Stimulated activated naive B cell treated with anti-CD40 and anti-IgM and Interleukin-4, amounts not matched to agents 10 μg/mL and 1 μg/mL and 100 μg/mL, for 72 hours (primary cell): ENCODE measurements at regions not wholly inside any gene's neighbourhood (a gene's known extent, or its start where the extent isn't known, plus 50 kb on each side); places are given as distances from the start of the nearest gene placed in this dataset.
"Not testable (repeated sequence)": the region's sequence is repeated elsewhere in the genome, so short reads cannot be mapped to it uniquely, and the experiment has no call there.

Experiments
- ATAC-seq, 2 donors: fragments of 150-1000 bp; cut with Tn5 transposase; replicated peaks; 2 replicates each; pipeline ENCODE4 v1.10.0; 2021; ENCODE audit warnings: moderate library complexity in 1 of 2
- DNase-seq: peaks from one replicate; pipeline ENCODE4 v3.0.0; 2021
- H3K27ac Mint-ChIP-seq: one replicate; pipeline ENCODE4 v1.8.0; 2022; ENCODE audit warnings: mild to moderate bottlenecking, mixed read lengths
- H3K27me3 Mint-ChIP-seq, 2 donors: one replicate each; pipeline ENCODE4 v1.8.0; 2022; ENCODE audit warnings: mixed read lengths in 2 of 2
- H3K36me3 Mint-ChIP-seq, 2 donors: one replicate each; pipeline ENCODE4 v1.8.0; 2022; ENCODE audit warnings: mixed read lengths in 2 of 2, mild to moderate bottlenecking in 1 of 2
- H3K4me1 Mint-ChIP-seq, 2 donors: one replicate each; pipeline ENCODE4 v1.8.0; 2022; ENCODE audit warnings: mixed read lengths in 2 of 2, mild to moderate bottlenecking in 1 of 2
- H3K4me3 Mint-ChIP-seq, 2 donors: one replicate each; pipeline ENCODE4 v1.8.0; 2022; ENCODE audit warnings: mild to moderate bottlenecking in 2 of 2, mixed read lengths in 2 of 2, moderate library complexity in 1 of 2
- H3K9me3 Mint-ChIP-seq, 2 donors: one replicate each; pipeline ENCODE4 v1.8.0; 2022; ENCODE audit warnings: mixed read lengths in 2 of 2, mild to moderate bottlenecking in 1 of 2

- Mint-ChIP-seq H3K4me3 (no peak overlapping the region), H3K36me3 (no peaks in the 10 kb centered on the region), H3K27me3 (no peaks in the 10 kb centered on the region), H3K9me3 (no peaks in the 10 kb centered on the region), H3K4me1 (no peaks in the 10 kb centered on the region), H3K27ac (no peak overlapping the region)
- DNase-seq: no peak
- no peak for ATAC-seq
Measured at GRCh38 chr4:27635936-27636913, 775.6 kb downstream of the STIM2 start.

GRCh38 chr4:27638163-27638915, 777.7 kb downstream of the STIM2 start:
- H3K9me3 Mint-ChIP-seq: no peaks in the 10 kb centered on the region

GRCh38 chr4:27643101-27643500, 782.5 kb downstream of the STIM2 start:
- no peak for ATAC-seq
- no peaks in the 10 kb centered on the region for H3K36me3 Mint-ChIP-seq
- H3K9me3 Mint-ChIP-seq: no peaks in the 10 kb centered on the region

More at GRCh38 chr4:27638163-27638915, 777.7 kb downstream of the STIM2 start:
- Mint-ChIP-seq H3K27me3 (no peaks in the 10 kb centered on the region), H3K27ac (no peak overlapping the region), H3K4me1 (no peaks in the 10 kb centered on the region), H3K4me3 (no peak overlapping the region), H3K36me3 (no peaks in the 10 kb centered on the region)
- DNase-seq: no peak
- no peak for ATAC-seq

GRCh38 chr4:27648416-27648815, 787.8 kb downstream of the STIM2 start:
- ATAC-seq (no peak), DNase-seq (no peak)
- H3K36me3 Mint-ChIP-seq: no peaks in the 10 kb centered on the region
- no peaks in the 10 kb centered on the region for H3K27me3 Mint-ChIP-seq
- no peak overlapping the region for H3K27ac Mint-ChIP-seq
- H3K9me3 Mint-ChIP-seq: no peaks in the 10 kb centered on the region
- no peaks in the 10 kb centered on the region for H3K4me1 Mint-ChIP-seq
- H3K4me3 Mint-ChIP-seq: no peak overlapping the region

More at GRCh38 chr4:27643101-27643500, 782.5 kb downstream of the STIM2 start:
- no peak for DNase-seq
- no peaks in the 10 kb centered on the region for H3K27me3 Mint-ChIP-seq
- H3K4me3 Mint-ChIP-seq: no peak overlapping the region
- no peak overlapping the region for H3K27ac Mint-ChIP-seq
- no peaks in the 10 kb centered on the region for H3K4me1 Mint-ChIP-seq

GRCh38 chr4:27662426-27662825, 801.8 kb downstream of the STIM2 start:
- no peaks in the 10 kb centered on the region for H3K27me3 Mint-ChIP-seq
- DNase-seq (no peak), ATAC-seq (no peak)
- no peaks in the 10 kb centered on the region for H3K4me1 Mint-ChIP-seq
- no peak overlapping the region for H3K4me3 Mint-ChIP-seq
- H3K27ac Mint-ChIP-seq: no peak overlapping the region
- H3K9me3 Mint-ChIP-seq: no peaks in the 10 kb centered on the region
- no peaks in the 10 kb centered on the region for H3K36me3 Mint-ChIP-seq

- Mint-ChIP-seq H3K27ac (no peak overlapping the region), H3K27me3 (no peaks in the 10 kb centered on the region)
Measured at GRCh38 chr4:27666943-27667342, 806.3 kb downstream of the STIM2 start.

GRCh38 chr4:27668001-27668400, 807.4 kb downstream of the STIM2 start:
- DNase-seq (no peak), ATAC-seq (no peak)
- Mint-ChIP-seq H3K27ac (no peak overlapping the region), H3K4me3 (no peak overlapping the region), H3K27me3 (no peaks in the 10 kb centered on the region), H3K4me1 (no peaks in the 10 kb centered on the region), H3K9me3 (no peaks in the 10 kb centered on the region), H3K36me3 (no peaks in the 10 kb centered on the region)

More at GRCh38 chr4:27666943-27667342, 806.3 kb downstream of the STIM2 start:
- ATAC-seq: no peak
- Mint-ChIP-seq H3K36me3 (no peaks in the 10 kb centered on the region), H3K4me3 (no peak overlapping the region), H3K9me3 (no peaks in the 10 kb centered on the region), H3K4me1 (no peaks in the 10 kb centered on the region)
- DNase-seq: no peak

GRCh38 chr4:27678027-27678426, 817.4 kb downstream of the STIM2 start:
- no peaks in the 10 kb centered on the region for H3K36me3 Mint-ChIP-seq
- no peaks in the 10 kb centered on the region for H3K27me3 Mint-ChIP-seq
- no peaks in the 10 kb centered on the region for H3K4me1 Mint-ChIP-seq
- no peaks in the 10 kb centered on the region for H3K9me3 Mint-ChIP-seq
- ATAC-seq (no peak), DNase-seq (no peak)
- no peak overlapping the region for H3K27ac Mint-ChIP-seq
- no peak overlapping the region for H3K4me3 Mint-ChIP-seq

- H3K4me3 Mint-ChIP-seq: no peak overlapping the region
- peak; percentile 5 for DNase-seq
- H3K27ac Mint-ChIP-seq: no peak overlapping the region
- peaks cover 0 to 4% of the 10 kb centered on the region in 2 donors for H3K9me3 Mint-ChIP-seq
- H3K27me3 Mint-ChIP-seq: no peaks in the 10 kb centered on the region
- H3K4me1 Mint-ChIP-seq: no peaks in the 10 kb centered on the region
- ATAC-seq: peak; percentile 81 to 83
- H3K36me3 Mint-ChIP-seq: no peaks in the 10 kb centered on the region
Measured at GRCh38 chr4:27684610-27685011, 824.0 kb downstream of the STIM2 start.

GRCh38 chr4:27685091-27685490, 824.5 kb downstream of the STIM2 start:
- no peak for ATAC-seq
- DNase-seq: no peak
- Mint-ChIP-seq H3K36me3 (no peaks in the 10 kb centered on the region), H3K27me3 (no peaks in the 10 kb centered on the region), H3K4me3 (no peak overlapping the region), H3K9me3 (peaks cover 0 to 4% of the 10 kb centered on the region in 2 donors), H3K27ac (no peak overlapping the region), H3K4me1 (no peaks in the 10 kb centered on the region)

GRCh38 chr4:27685947-27686346, 825.3 kb downstream of the STIM2 start:
- Mint-ChIP-seq H3K4me3 (no peak overlapping the region), H3K27me3 (peaks cover 0 to 4% of the 10 kb centered on the region in 2 donors), H3K27ac (no peak overlapping the region), H3K36me3 (no peaks in the 10 kb centered on the region), H3K4me1 (no peaks in the 10 kb centered on the region), H3K9me3 (peaks cover 0 to 4% of the 10 kb centered on the region in 2 donors)
- no peak for ATAC-seq
- no peak for DNase-seq

- Mint-ChIP-seq H3K36me3 (no peaks in the 10 kb centered on the region), H3K27me3 (peaks cover 0 to 6% of the 10 kb centered on the region in 2 donors), H3K4me1 (no peaks in the 10 kb centered on the region), H3K4me3 (no peak overlapping the region), H3K9me3 (no peaks in the 10 kb centered on the region), H3K27ac (no peak overlapping the region)
- DNase-seq (no peak), ATAC-seq (peak; percentile 52 to 66)
Measured at GRCh38 chr4:27692158-27692557, 831.5 kb downstream of the STIM2 start.

GRCh38 chr4:27692868-27693634, 832.4 kb downstream of the STIM2 start:
- DNase-seq (no peak), ATAC-seq (no peak)
- Mint-ChIP-seq H3K4me1 (no peaks in the 10 kb centered on the region), H3K4me3 (no peak overlapping the region), H3K36me3 (no peaks in the 10 kb centered on the region), H3K9me3 (no peaks in the 10 kb centered on the region), H3K27ac (no peak overlapping the region), H3K27me3 (peaks cover 0 to 6% of the 10 kb centered on the region in 2 donors)

- H3K27ac Mint-ChIP-seq, H3K36me3 Mint-ChIP-seq, H3K27me3 Mint-ChIP-seq, H3K4me1 Mint-ChIP-seq, DNase-seq, ATAC-seq, H3K4me3 Mint-ChIP-seq, H3K9me3 Mint-ChIP-seq: not testable (repeated sequence)
Measured at GRCh38 chr4:27696257-27696656, 835.6 kb downstream of the STIM2 start.
